ENCODE measurements at regions not wholly inside any gene's neighbourhood (a gene's known extent, or its start where the extent isn't known, plus 50 kb on each side); places are given as distances from the start of the nearest gene placed in this dataset.

GRCh38 chr7:118492466-118492865, 268.0 kb downstream of the ANKRD7 start:
- no peak for ATAC-seq
- H3K36me3 ChIP-seq, result no peaks in the 10 kb centered on the region
- no peaks in the 10 kb centered on the region for H3K9me3 ChIP-seq
- no peaks in the 10 kb centered on the region for H3K4me1 ChIP-seq
- DNase-seq, result no peak
- TF ChIP-seq, protein P1, sequence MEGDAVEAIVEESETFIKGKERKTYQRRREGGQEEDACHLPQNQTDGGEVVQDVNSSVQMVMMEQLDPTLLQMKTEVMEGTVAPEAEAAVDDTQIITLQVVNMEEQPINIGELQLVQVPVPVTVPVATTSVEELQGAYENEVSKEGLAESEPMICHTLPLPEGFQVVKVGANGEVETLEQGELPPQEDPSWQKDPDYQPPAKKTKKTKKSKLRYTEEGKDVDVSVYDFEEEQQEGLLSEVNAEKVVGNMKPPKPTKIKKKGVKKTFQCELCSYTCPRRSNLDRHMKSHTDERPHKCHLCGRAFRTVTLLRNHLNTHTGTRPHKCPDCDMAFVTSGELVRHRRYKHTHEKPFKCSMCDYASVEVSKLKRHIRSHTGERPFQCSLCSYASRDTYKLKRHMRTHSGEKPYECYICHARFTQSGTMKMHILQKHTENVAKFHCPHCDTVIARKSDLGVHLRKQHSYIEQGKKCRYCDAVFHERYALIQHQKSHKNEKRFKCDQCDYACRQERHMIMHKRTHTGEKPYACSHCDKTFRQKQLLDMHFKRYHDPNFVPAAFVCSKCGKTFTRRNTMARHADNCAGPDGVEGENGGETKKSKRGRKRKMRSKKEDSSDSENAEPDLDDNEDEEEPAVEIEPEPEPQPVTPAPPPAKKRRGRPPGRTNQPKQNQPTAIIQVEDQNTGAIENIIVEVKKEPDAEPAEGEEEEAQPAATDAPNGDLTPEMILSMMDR (IDR thresholded peaks at IDR 0.05), result no peak
- H3K27me3 ChIP-seq, result no peaks in the 10 kb centered on the region
- WGBS, 2 donors, result 55 to 58% methylated on average over 5 of the region's 5 CpGs
- no peak overlapping the region for H3K27ac ChIP-seq
- intact Hi-C loops (cut with DNase I), result no loop called here
- H3K4me3 ChIP-seq, result no peak overlapping the region

DNA sequence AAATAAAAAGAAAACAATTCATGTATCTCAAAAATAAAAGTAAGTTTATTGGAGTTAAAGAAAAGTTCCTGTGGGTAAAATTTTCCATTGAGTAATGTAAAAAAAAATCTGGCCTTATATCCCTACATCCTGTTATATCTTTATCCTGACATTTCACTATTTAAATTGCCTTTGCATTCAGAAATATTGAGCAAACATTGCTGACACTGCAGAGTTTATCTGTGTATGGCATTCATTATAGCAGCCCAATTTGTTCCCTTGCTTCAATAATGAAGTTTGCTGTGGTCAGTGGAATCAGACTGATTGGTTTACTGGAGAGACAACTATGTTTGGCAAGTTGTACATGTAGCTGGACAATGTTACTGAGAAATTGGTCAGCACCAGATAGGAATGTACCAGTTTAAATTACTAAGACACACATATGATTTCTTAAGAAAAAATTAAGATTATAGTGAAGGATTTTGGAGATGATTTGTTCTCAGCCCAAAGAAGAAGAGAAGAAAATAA, 271.7 kb downstream of the ANKRD7 start:
- ATAC-seq (no peak), DNase-seq (no peak)
- Histone ChIP-seq H3K9me3 (peaks cover 0 to 6% (median 0%) of the 10 kb centered on the region in 11 donors), H3K36me3 (no peaks in the 10 kb centered on the region), H3K4me1 (no peaks in the 10 kb centered on the region), H3K4me3 (no peak overlapping the region), H3K27me3 (no peaks in the 10 kb centered on the region), H3K27ac (no peak overlapping the region)
- TF ChIP-seq, protein P1 (IDR thresholded peaks at IDR 0.05), result no peak
- intact Hi-C loops (cut with DNase I), result no loop called here

GRCh38 chr7:118502235-118502634, 277.7 kb downstream of the ANKRD7 start:
- H3K9me3 ChIP-seq, result peaks cover 0 to 6% (median 0%) of the 10 kb centered on the region in 11 donors
- H3K4me3 ChIP-seq, result no peak overlapping the region
- WGBS, 2 donors, result 56 to 63% methylated on average over 3 of the region's 3 CpGs
- H3K27ac ChIP-seq, result no peak overlapping the region
- no peaks in the 10 kb centered on the region for H3K27me3 ChIP-seq
- no peaks in the 10 kb centered on the region for H3K36me3 ChIP-seq
- no peaks in the 10 kb centered on the region for H3K4me1 ChIP-seq
- DNase-seq (no peak), ATAC-seq (no peak)
- intact Hi-C loops (cut with DNase I), result no loop called here
- TF ChIP-seq, protein P1 (IDR thresholded peaks at IDR 0.05), result no peak

- H3K36me3 ChIP-seq, result no peaks in the 10 kb centered on the region
- 64 to 72% methylated on average over 2 of the region's 2 CpGs for WGBS, 2 donors
- no peaks in the 10 kb centered on the region for H3K4me1 ChIP-seq
- DNase-seq, result no peak
- H3K27ac ChIP-seq, result no peak overlapping the region
- ATAC-seq, result no peak
- TF ChIP-seq, protein P1 (IDR thresholded peaks at IDR 0.05), result no peak
- intact Hi-C loops (cut with DNase I), result no loop called here
- no peaks in the 10 kb centered on the region for H3K27me3 ChIP-seq
- H3K9me3 ChIP-seq, result no peaks in the 10 kb centered on the region
- no peak overlapping the region for H3K4me3 ChIP-seq
Observed at GRCh38 chr7:118511146-118511545, 286.6 kb downstream of the ANKRD7 start.

Measured in heart right ventricle (tissue), 16 donors.